GM12892 (cell line): ENCODE measurements at regions not wholly inside any gene's neighbourhood (a gene's known extent, or its start where the extent isn't known, plus 50 kb on each side); places are given as distances from the start of the nearest gene placed in this dataset.

Experiments used
- POLR2A ChIP-seq: IDR thresholded peaks from 2 replicates; pipeline ENCODE4 v1.6.1; 2011; ENCODE audit warnings: low read depth, low read length, control low read depth
- POLR2AphosphoS5 ChIP-seq: IDR thresholded peaks from 2 replicates; pipeline ENCODE4 v1.6.1; 2011; ENCODE audit warnings: low read depth, low read length, control low read depth
- TAF1 ChIP-seq: IDR thresholded peaks from 2 replicates; pipeline ENCODE4 v1.6.1; 2011; ENCODE audit warnings: low read depth, mild to moderate bottlenecking, control low read depth, low read length, borderline replicate concordance

DNA sequence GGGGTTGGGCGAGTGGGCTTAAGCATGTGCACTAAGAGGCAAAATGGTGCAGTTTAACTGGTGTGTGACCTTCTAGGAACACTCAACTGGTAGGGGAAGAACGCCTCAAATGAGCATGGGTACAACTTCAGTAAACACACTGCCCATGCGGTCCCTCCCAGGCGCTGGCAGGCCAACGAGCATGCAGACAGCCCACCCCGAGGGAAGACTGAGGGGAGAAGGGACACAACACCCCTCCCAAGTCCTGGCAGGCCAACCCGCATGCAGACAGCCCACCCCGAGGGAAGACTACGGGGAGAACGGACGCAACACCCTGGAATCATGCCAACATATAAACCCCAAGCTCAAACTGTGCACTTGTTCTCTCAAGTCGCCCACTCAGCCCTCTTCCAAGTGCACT is 456.0 kb downstream of the FBXO15 start:
- TF ChIP-seq POLR2A, result no peak
- no peak for TF ChIP-seq TAF1
- no peak for TF ChIP-seq POLR2AphosphoS5
